HG03097 (cell line): ENCODE measurements at regions not wholly inside any gene's neighbourhood (a gene's known extent, or its start where the extent isn't known, plus 50 kb on each side); places are given as distances from the start of the nearest gene placed in this dataset.

Experiments
- ATAC-seq: cut with Tn5 transposase; IDR thresholded peaks from one replicate; pipeline ENCODE4 v1.9.1; 2021; ENCODE audit not compliant: unreplicated experiment, low FRiP score

DNA sequence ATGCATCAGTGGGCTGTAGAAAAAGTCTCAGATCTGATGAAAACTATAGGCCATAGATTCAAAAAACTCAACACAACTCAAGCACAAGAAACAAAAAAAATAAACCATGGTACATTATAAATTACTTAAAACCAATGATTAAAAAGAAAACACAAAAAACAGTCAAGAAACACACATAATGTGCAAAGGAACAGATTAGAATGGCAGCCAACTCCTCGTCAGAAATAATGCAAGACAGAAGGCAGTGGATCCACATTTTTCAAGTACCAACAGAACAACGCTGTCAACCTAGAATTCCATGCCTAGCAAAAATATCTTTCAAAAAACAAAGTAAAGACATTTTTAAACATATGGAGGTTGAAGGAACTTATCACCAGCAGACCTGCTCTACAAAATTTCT, 69.7 kb downstream of the PSMB1 start:
- no peak for ATAC-seq

DNA sequence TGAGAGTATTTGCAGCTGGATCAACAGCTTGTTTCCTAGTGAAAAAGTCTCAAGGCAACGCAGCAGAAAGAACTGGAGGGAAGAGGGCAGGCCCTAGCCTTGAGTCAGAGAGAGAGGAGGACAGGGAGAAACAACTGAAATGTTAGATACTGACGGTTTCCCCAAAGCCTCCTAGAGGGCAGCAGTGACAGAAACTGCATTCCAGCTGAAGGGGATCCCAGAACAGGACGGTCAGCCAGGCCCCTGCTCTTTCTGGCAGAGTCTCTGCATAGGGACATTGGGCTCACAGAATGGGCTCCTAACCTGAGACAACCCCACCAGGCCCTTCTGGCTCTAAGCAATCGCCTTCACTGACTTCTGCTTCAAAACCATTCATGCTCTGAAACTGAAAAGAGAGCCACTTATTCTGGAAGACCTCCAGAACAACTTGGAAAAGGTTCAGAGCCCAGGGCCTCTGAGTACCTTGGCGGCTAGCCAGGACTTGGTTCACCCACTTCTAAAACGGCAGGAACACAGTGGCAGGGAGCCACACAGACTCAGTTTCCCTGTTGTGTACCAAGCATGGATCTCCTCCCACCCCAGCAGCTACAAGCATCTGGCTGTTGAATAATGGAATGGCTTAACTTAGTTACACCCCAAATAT, 72.9 kb downstream of the PSMB1 start:
- no peak for ATAC-seq

DNA sequence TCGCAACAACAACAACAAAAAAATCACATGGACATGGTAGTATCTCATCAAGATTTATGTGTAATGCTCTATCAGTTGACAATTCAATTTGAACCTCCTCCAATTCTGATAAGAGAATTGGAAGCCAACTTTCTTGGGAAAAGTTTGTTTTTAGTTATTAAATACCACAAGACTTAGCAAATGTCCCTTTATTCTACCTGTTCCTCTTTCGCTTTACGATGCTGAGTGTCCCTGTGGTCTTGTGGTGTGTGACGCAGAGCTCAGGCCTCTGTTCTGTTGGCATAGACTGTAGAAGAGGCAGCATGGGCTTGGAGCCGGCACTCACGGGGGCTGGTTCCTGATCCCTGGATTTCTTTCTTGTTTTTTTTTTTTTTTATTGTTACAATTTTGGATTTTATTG, 76.7 kb downstream of the PSMB1 start:
- ATAC-seq, result no peak

DNA sequence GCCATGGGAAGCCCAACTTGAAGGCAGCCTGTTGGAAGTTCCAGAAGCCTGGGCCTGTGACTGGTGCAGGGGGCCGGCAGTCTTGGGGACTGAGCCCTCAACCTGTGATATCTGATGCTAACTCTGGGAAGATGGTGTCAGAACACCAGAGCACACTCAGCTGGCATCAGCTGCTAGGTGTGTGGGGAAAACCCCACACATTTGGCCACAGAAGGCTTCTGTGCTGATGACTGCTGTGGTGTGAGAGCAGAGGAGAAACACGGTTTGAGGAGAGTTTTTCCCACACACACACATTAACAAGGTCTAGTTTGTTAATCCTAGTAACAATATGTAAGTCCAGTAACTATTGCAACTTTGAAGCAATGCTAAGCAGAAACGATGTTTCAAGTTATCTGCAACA, 78.0 kb downstream of the PSMB1 start:
- no peak for ATAC-seq

DNA sequence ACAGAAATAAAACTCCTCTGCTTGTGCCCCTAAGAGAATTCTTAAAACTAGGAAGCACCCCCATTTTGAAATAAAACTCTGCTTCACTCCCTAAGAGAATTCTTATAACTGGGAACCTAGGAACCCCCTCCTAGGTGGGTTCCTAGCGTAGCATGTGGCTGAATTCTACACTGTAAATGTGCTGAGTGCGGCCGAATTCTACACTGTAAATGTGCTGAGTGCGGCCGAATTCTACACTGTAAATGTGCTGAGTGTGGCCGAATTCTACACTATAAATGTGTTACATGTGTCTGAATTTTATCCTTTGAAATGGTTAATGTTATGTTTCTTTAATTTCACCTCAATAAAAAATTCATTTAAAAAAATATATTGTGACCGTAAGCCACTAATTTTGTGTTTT, 79.3 kb downstream of the PSMB1 start:
- no peak for ATAC-seq

DNA sequence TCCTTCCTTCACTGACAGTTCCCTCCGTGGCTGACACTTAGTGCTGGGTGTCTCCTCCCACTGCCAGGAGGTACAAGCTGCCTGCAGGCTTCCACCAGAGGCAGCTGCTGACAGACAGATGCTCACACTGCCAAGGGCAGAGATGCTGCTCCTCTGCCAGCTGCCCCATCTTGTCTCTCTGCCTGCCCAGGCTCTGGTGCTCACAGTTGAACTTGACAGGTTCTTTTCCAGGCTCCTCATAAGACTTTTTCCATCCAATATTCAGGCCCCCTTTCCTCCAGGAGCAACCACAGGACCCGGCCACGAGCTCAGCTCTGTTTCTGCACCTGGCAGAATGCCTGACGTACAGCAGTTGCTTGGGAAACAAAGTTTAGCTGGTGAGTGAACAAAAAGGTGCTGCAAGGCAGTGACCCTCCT, 79.8 kb downstream of the PSMB1 start:
- ATAC-seq, result no peak

DNA sequence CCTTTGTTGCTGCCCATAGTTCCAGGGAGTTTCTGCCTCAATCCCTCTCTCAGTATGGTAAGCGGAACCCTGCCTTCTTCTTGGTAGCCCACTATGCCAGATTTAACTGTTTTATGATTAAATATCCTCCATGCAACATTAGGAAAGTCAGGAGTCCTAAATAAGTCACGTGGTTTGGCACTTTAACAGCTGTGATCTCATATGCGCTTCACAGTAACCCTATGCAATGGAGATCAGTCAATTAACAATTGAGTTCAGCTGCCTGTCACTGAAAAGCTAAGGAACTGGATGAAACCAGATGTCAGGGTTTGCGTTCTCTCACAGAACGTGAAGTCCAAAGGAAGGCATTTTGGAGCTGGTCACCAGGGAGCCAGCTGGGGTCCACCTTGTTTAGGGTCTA, 81.6 kb downstream of the PSMB1 start:
- ATAC-seq, result no peak

DNA sequence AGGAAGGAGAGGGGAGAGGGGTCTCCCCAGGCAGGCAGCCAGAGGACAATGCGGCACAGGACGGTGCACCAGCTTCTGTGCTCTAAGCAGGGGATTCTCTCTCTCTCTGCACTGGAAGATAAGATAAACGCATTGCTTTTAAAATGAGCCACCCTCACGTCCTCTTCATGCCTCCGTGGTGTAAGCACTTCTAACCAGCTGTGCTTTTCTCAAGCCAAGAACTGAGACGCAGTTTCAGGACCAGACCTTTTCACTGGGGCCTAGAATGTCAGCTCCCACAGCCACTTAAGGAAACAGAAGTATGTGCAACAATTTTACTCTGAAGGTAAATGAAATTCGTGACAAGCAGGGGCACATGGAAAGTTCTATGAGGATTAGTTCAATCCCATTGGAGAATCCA, 82.4 kb downstream of the PSMB1 start:
- ATAC-seq, result no peak

DNA sequence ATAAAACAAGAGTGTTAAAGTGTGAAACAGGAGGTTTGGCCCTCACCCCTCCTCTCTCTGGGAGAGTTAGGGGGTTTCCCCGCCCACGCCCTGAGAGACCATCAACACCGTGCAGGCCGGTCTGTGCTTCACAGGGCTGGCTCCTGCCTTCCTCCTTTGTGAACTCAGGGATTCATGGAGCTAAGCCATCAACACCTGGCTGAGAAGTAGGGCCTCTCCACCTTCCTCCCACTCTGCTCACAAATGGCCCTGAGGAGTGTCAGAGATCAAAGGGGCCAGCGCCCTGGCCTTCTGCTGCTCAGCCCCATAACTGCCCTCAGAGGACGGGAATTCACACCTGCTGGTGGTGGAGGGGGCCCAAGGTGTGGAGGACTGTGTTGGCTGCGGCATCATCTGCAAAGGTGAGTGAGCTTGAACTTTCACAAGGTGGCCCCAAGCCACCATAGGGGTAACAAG, 88.6 kb downstream of the PSMB1 start:
- no peak for ATAC-seq

DNA sequence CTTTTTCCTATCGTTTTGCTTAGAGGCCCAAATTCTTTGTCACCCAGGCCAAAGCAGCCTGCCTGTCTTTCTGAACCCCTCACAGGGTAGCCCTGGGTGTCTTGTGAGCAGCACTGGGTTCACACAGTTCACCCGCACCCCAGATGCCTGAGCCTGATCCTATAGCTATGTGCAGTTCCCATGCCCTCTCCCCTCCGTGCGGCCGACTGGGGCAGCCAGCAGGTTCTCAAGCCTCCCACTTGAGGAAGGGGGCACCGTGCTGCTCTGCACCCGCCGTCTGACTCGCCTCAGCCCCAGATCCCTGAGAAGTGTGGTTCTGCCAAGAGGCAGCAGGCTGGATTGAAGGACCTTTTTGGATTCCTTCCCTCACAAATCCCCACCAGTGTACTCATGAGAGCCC, 89.0 kb downstream of the PSMB1 start:
- no peak for ATAC-seq

DNA sequence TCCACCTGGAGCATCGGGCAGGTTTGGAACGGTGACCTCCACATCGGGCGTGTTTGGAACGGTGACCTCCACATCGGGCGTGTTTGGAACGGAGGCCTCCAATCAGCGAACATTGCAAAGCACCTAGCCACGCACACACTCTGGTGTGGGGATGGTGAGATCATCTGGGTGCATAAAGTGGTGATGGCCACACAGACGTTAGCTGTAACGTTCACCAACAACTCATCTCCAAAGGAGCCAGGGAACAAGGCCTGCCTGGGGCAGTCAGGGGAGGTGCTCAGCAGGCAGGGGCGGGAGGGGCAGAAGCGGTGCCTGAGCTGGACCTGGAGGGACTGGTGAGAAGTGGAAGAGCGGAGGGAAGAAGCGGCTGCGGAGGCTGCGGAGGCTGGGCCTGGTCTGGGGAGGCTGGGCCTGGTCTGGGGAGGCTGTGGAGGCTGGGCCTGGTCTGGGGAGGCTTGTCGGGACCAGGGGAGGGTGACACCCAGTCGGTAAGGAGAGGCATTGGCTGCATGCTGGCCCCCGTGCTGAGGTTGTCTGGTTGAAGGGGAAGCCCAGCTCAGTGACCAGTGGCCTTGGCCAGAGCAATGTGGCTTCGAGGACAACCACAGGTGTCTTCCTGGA, 89.9 kb downstream of the PSMB1 start:
- no peak for ATAC-seq

DNA sequence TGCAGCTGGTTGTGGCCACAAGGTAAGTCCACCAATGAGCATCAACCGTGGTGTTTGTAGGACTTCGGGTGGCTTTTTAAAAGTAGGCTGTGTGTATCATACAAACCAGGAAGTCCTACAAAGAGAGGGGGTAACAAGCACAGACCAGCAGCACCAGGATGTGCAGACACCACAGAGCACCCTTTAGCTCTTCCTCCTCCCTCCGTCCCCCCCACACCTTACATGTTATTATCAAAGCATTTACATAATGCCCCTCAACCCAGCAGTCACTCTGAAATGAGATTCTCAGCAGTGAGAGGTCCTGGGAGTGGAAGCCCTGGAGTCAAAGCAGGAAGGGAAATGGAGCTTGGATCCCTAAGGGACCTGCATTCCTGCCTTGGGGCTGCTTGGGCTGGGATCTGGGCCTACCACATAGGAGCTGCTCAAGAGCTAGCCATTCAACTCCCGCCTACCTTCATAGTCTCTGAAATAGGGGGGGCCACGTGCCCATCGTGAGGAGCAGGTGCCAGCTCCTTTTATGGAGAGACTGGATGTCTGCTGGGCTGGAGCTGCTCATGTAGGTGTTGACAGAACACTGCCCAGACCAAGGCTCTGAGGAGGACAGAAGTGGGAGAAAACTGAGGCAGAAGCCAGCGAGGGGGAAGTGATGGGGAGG, 90.6 kb downstream of the PSMB1 start:
- no peak for ATAC-seq

DNA sequence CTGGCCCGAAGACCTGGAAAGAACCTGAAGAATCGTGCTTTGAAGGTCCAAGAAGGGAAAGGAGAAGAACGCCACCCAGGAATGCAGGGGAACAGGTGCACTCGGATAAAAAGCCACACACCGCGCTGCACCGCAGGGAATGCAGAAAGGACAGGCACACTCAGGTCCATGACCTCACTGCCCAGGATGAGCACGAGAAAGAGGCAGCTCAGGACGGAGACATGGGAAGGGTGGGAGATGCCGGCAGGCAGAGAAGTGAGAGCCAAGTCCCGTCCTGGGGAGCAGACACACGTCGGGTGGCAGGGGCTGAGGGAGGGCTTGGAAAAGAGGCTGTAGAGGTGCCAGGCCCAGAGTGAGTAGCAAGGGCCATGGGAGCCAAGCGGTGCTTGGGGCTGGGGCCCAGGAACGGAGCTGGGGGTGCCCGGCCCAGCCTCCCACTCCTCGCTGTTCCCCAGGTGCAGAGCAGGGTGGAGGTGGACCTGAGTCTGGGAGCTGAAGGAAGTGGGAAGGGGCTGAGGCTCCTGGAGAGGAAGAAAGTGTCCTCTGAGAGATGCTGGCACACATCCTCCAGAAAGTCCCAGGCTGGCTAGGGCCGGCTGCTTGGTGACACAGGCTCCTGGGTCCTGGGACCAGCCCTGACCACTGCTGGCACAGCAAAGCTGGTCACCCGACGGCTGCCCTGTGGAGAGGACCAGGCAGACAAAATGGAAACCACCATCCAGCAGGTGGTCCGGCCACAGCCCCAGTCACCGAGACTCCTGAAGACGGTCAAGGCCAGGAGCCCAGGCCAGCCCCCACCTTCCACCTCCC, 91.3 kb downstream of the PSMB1 start:
- ATAC-seq, result no peak

DNA sequence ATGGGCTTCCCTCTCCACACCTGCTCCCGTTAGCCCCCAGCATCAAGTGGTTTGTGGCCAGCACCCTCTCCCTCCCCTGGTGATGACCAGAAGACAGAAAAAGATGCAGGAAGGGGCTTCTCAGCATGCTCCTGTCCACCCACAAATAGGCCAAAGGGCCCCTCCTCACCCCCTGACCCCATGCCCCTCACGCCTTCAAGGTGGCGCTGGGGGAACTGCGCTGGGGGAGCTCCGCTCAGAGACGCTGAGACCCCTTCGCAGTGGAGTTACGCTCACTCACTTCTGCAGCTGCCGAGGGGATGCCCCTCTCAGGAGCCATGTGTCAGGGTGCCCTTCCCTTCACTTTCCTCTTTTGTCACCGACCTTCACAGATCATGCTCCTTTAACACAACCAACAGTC, 92.0 kb downstream of the PSMB1 start:
- ATAC-seq, result no peak

DNA sequence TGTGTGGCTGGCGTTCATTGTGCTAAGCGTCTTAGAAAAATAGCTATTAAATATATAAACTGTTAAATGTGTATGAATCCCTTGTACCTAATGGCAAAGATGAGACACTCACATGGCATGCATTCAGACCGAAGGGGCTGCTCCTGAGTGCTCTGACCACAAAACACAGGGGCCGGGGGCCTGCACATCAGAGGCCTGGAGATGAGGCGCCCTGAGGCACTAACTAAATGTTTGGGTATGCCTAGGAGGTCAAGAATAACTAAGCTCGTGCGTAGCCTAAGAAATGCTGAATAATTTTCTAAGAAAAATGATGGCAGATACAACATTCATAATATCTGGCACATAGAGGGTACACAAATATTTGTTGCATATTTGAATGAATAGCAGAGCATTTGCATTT, 92.5 kb downstream of the PSMB1 start:
- ATAC-seq, result no peak

DNA sequence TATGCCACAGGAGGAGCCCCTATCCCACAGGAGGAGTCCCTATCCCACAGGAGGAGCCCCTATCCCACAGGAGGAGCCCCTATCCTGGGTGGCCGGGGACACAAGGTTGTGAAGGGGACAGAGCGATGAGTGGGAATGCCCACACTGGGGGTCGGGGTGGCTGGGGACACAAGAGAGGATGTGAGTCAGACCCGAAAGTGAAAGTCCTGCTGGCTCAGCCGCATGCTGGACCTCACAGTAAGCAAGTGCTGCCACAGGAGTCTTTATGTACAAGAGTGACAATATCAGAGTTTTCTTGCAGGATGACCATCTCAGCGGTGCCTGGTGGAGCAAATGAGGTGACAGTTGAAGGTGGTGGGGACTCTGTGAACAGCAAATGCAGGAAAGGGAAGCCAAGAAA, 93.7 kb downstream of the PSMB1 start:
- peak; percentile 69 for ATAC-seq

DNA sequence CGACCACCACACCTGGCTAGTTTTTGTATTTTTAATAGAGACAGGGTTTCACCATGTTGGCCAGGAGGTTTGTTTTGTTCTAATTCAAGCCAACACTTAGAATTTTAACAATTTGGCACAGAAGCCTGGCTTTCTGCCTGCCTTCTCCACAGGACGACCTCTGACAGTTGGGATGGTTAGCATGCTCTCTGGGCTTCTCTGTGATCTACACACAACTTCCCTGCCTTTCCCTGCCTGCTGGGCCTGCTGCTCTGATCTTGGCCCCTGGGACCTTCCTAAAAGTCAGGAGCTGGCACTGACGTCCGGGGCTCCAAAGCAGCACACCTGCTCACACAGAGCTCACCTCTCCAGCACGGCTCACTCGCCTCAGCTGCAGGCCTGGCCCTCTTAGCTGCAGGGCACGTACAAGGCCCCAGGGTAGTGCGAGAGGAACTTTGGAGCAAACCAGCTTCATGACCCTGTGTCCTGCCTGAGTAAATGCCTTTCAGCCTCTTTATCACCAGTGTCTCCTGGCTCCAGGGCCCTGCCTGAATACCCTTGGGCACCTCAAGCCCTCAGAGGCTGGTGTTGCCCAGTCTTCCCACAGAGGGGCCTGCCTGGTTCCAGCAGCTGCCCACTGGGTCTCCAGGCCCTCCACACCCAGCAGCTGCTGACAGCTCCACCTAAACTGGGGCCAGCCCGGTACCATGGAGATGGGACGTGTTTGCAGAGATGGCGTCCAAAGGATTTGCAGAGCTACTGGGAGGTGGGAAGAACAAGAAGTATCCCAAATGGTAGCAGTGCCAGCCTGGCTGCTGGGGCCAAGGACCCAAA, 96.0 kb downstream of the PSMB1 start:
- no peak for ATAC-seq
